Stomach smooth muscle (tissue), 2 donors: ENCODE measurements at regions not wholly inside any gene's neighbourhood (a gene's known extent, or its start where the extent isn't known, plus 50 kb on each side); places are given as distances from the start of the nearest gene placed in this dataset.

ENCODE experiments used
- H3K27ac ChIP-seq: one replicate; pipeline ENCODE4 v1.7.0; 2013; ENCODE audit warnings: mild to moderate bottlenecking, low read length, inconsistent platforms
- H3K27me3 ChIP-seq, 2 donors: one replicate each; pipeline ENCODE4 v1.7.0; 2013; ENCODE audit warnings: low read length in 2 of 2; ENCODE audit not compliant: insufficient read depth in 2 of 2, control insufficient read depth in 1 of 2
- H3K36me3 ChIP-seq, 2 donors: one replicate each; pipeline ENCODE4 v1.7.0; 2013; ENCODE audit warnings: low read length in 2 of 2; ENCODE audit not compliant: control insufficient read depth in 2 of 2, insufficient read depth in 2 of 2
- H3K4me1 ChIP-seq: one replicate; pipeline ENCODE4 v1.7.0; 2013; ENCODE audit warnings: low read length; ENCODE audit not compliant: control insufficient read depth, insufficient read depth
- H3K4me3 ChIP-seq, 2 donors: one replicate each; pipeline ENCODE4 v1.7.0; 2013; ENCODE audit warnings: low read length in 2 of 2
- H3K9ac ChIP-seq, 2 donors: one replicate each; pipeline ENCODE4 v1.7.0; 2013; ENCODE audit warnings: low read length in 2 of 2, mild to moderate bottlenecking in 1 of 2
- H3K9me3 ChIP-seq, 2 donors: one replicate each; pipeline ENCODE4 v1.7.0; 2013; ENCODE audit warnings: low read length in 2 of 2; ENCODE audit not compliant: control insufficient read depth in 2 of 2
- donor health status: healthy.
- donor health status: Pancreatic carcinoma.

DNA sequence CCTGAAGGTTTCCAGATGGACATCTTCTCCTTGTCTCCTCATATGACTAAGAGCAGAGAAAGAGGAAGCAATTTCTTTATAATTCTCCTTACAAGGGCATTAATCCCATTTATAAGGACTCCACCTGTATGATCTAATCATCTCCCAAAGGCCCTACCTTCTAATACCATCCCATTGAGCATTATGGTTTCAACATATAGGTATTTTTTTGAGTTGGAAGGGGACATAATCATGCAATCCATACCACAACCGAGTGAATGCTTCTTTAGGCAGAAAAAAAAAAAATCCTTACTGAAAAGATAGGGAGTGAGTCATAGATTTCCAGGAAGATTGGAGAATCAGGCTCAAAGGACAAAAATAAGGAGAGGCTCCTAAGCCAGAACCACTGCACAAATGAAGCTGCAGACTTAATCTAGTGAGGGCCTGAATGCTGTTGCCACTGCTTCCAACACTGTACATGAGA lies 312.5 kb upstream of the HS3ST1 start:
- Histone ChIP-seq H3K9ac (no peak overlapping the region), H3K9me3 (no peaks in the 10 kb centered on the region), H3K4me1 (no peaks in the 10 kb centered on the region), H3K27ac (no peak overlapping the region), H3K27me3 (no peaks in the 10 kb centered on the region), H3K36me3 (no peaks in the 10 kb centered on the region), H3K4me3 (no peak overlapping the region)

- Histone ChIP-seq H3K36me3 (no peaks in the 10 kb centered on the region), H3K9ac (no peak overlapping the region), H3K4me1 (no peaks in the 10 kb centered on the region), H3K27me3 (no peaks in the 10 kb centered on the region), H3K9me3 (no peaks in the 10 kb centered on the region), H3K27ac (no peak overlapping the region), H3K4me3 (no peak overlapping the region)
Measured at GRCh38 chr4:11739992-11740391, 311.3 kb upstream of the HS3ST1 start.

DNA sequence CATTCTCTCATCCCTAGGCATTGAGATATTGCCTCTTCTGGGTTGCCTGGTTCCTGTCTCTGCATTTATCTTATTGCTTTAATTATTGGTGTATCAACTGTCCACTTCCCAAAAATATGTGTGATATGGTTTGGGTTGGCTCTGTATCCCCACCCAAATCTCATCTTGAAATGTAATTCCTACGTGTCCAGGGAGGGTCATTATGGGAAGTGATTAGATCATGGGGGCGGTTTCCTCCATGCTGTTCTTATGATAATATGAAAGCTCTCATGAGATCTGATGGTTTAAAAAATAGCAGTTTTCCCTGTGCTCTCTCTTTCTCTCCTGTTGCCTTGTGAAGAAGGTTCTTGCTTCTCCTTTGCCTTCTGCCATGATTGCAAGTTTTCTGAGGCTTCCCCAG lies 308.3 kb upstream of the HS3ST1 start:
- no peaks in the 10 kb centered on the region for H3K4me1 ChIP-seq
- H3K36me3 ChIP-seq: no peaks in the 10 kb centered on the region
- H3K9me3 ChIP-seq: no peaks in the 10 kb centered on the region
- no peak overlapping the region for H3K4me3 ChIP-seq
- no peak overlapping the region for H3K9ac ChIP-seq
- no peak overlapping the region for H3K27ac ChIP-seq
- no peaks in the 10 kb centered on the region for H3K27me3 ChIP-seq

DNA sequence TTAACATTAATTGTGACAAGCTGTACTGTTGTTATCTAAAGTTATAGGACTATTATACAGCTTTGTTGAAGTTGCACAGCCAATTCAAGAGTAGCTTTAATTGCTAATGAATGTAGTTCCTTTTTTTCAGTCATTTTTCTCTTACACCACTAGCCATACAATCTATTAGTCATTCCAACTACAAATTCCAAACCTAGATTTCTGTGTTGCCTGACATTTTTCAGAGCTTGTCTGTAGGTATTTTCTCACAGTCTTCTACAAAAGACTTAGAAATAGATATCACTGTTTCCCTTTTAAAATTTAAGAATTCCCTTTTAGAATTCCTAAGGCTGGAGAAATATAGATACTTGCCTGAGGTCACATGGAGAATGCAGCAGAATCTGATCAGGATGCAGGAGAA lies 307.0 kb upstream of the HS3ST1 start:
- Histone ChIP-seq H3K36me3 (no peaks in the 10 kb centered on the region), H3K9ac (no peak overlapping the region), H3K4me3 (no peak overlapping the region), H3K4me1 (no peaks in the 10 kb centered on the region), H3K27ac (no peak overlapping the region), H3K27me3 (no peaks in the 10 kb centered on the region), H3K9me3 (no peaks in the 10 kb centered on the region)

DNA sequence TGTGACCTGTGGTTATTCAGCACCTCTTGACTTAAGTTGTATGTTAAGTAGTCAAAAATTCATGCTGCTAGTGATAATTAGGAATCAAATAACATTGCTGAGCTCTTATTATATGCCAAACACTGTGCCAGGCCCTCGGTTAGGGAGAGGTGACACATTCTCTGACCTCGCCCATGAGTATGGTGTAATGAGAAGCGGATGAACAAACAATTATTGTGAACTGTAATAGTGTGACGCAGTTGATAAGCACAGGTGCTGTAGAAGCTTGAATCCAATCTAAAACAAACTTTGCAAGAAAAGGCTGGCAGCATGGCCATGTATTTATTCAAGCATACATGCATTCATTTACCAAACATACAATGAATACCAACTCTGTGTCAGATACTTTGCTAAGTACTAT lies 303.5 kb upstream of the HS3ST1 start:
- Histone ChIP-seq H3K4me1 (no peaks in the 10 kb centered on the region), H3K27ac (no peak overlapping the region), H3K9me3 (no peaks in the 10 kb centered on the region), H3K27me3 (no peaks in the 10 kb centered on the region), H3K4me3 (no peak overlapping the region), H3K36me3 (no peaks in the 10 kb centered on the region), H3K9ac (no peak overlapping the region)

DNA sequence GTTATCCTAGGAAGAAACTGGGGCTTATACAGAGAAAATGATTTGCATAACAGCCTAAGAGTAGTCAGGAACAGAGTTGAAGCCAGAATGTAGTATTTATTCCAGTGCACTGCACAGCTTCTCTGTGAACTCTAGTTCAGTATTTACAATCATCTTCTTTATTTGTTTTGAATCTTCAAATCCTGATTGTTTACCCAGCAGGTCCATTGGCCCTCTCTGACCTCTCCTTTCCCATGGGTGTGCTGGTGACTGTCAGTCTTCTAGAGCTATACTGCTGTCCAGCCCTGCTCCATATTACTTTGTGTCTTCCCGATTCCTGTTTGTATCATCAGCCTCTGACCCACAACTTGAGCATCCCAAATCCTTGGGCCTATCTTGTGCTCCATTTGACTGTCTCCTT lies 301.9 kb upstream of the HS3ST1 start:
- no peaks in the 10 kb centered on the region for H3K4me1 ChIP-seq
- H3K36me3 ChIP-seq: no peaks in the 10 kb centered on the region
- no peak overlapping the region for H3K27ac ChIP-seq
- no peak overlapping the region for H3K4me3 ChIP-seq
- H3K9ac ChIP-seq: no peak overlapping the region
- no peaks in the 10 kb centered on the region for H3K27me3 ChIP-seq
- H3K9me3 ChIP-seq: no peaks in the 10 kb centered on the region

DNA sequence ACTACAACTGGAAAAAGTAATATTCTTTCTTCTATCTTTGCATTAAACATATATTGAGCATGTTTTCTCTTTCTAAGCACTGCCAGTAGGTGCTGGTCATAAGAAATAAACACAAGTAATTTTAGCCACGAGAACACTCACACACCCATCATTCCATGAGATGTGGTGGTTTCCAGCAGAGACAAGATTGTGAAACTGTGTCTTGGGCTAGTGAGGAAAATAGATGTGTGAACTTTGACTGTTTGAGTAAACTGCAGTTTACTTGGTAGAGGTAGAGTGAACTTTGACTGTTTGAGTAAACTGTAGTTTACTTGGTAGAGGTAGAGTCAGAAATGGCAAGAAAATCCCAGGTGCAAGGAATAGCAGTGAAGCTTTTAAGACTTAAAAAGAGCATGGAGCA lies 300.9 kb upstream of the HS3ST1 start:
- no peaks in the 10 kb centered on the region for H3K4me1 ChIP-seq
- no peak overlapping the region for H3K4me3 ChIP-seq
- no peaks in the 10 kb centered on the region for H3K27me3 ChIP-seq
- no peaks in the 10 kb centered on the region for H3K9me3 ChIP-seq
- H3K9ac ChIP-seq: no peak overlapping the region
- no peaks in the 10 kb centered on the region for H3K36me3 ChIP-seq
- no peak overlapping the region for H3K27ac ChIP-seq

DNA sequence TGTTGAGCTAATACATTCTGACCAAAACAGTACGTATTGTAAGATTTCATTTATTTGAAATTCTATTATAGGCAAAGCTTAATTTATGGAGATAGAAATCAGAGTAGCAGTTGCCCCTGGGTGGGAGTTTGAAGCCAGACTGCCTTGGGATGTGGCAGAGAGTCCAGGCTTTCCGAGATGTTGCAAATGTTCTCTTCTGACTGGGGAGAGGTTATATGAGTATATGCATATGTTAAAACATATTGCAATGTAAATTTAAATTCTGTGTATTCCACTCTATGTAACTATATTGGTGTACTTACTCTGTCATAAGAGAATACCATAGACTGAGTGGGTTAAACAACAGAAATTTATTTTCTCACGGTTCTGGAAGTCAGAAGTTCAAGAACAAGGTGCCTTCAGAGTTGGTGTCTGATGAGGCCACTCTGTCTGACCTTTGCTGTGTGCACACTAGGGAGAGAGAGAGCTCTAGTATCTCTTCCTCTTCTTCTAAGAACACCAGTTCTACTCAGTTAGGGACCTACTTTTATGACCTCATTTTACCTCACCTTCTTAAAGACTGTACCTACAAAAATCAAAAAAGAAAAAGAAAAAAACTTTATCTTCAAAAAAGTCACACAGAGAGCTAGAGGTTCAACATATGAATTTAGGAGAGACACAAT lies 299.3 kb upstream of the HS3ST1 start:
- H3K36me3 ChIP-seq: no peaks in the 10 kb centered on the region
- H3K9me3 ChIP-seq: no peaks in the 10 kb centered on the region
- no peaks in the 10 kb centered on the region for H3K4me1 ChIP-seq
- H3K9ac ChIP-seq: no peak overlapping the region
- H3K27me3 ChIP-seq: no peaks in the 10 kb centered on the region
- no peak overlapping the region for H3K4me3 ChIP-seq
- H3K27ac ChIP-seq: no peak overlapping the region

DNA sequence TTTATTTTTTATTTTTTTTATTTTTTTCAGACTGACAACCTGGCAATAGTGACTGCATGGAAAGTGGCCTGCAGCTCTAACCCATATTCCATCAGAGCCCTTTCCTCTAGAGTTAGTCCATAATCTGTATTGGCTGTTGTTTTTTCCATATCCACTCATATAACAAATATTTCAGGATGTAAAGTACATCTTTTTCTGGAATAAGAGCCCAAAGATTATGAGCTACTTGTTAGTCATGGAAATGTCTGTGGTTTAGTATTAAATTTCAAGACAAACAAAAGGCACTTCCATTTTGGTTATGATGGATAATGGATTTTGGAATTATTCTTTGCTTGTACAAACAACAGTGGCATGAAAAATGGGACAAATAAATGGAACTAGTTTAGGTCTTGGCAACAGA lies 296.0 kb upstream of the HS3ST1 start:
- no peak overlapping the region for H3K4me3 ChIP-seq
- no peaks in the 10 kb centered on the region for H3K36me3 ChIP-seq
- no peak overlapping the region for H3K27ac ChIP-seq
- H3K9me3 ChIP-seq: no peaks in the 10 kb centered on the region
- H3K4me1 ChIP-seq: no peaks in the 10 kb centered on the region
- no peak overlapping the region for H3K9ac ChIP-seq
- H3K27me3 ChIP-seq: no peaks in the 10 kb centered on the region

DNA sequence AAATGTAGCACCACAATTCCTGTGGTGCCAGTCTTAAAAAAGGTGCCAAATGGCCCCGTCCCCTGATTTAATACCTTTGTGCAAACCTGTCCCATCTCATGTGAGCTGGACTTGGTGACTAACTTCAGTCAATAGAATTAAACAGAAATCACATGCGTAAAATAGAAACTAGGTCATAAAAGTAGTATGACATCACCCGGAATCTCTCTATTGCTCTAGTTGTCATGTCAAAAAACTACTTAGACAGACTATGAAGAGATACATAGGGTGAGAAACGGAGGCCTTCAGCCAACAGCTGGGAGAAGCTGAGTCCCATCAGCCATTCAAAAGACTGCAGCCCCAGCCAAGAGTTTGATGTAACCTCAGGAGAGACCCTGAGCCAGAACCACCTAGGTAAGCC lies 293.5 kb upstream of the HS3ST1 start:
- Histone ChIP-seq H3K36me3 (no peaks in the 10 kb centered on the region), H3K4me3 (no peak overlapping the region), H3K9me3 (no peaks in the 10 kb centered on the region), H3K9ac (no peak overlapping the region), H3K27ac (no peak overlapping the region), H3K4me1 (no peaks in the 10 kb centered on the region), H3K27me3 (no peaks in the 10 kb centered on the region)

- H3K36me3 ChIP-seq: no peaks in the 10 kb centered on the region
Measured at GRCh38 chr4:11720292-11720691, 291.6 kb upstream of the HS3ST1 start.

More at GRCh38 chr4:11720292-11720691, 291.6 kb upstream of the HS3ST1 start:
- H3K9ac ChIP-seq: no peak overlapping the region
- no peaks in the 10 kb centered on the region for H3K4me1 ChIP-seq
- no peaks in the 10 kb centered on the region for H3K27me3 ChIP-seq
- H3K4me3 ChIP-seq: no peak overlapping the region
- H3K27ac ChIP-seq: no peak overlapping the region
- H3K9me3 ChIP-seq: no peaks in the 10 kb centered on the region
